Kidney capillary endothelial cell (primary cell): ENCODE measurements at regions not wholly inside any gene's neighbourhood (a gene's known extent, or its start where the extent isn't known, plus 50 kb on each side); places are given as distances from the start of the nearest gene placed in this dataset.
"Not testable (repeated sequence)": the region's sequence is repeated elsewhere in the genome, so short reads cannot be mapped to it uniquely, and the experiment has no call there.

Experiments used
- DNase-seq: peaks from one replicate; pipeline ENCODE4 v3.0.0-alpha.2; 2018; ENCODE audit warnings: low spot score

GRCh38 chr9:41075671-41076070 is 52.8 kb downstream of the FOXD4L6 start:
- not testable (repeated sequence) for DNase-seq

DNA sequence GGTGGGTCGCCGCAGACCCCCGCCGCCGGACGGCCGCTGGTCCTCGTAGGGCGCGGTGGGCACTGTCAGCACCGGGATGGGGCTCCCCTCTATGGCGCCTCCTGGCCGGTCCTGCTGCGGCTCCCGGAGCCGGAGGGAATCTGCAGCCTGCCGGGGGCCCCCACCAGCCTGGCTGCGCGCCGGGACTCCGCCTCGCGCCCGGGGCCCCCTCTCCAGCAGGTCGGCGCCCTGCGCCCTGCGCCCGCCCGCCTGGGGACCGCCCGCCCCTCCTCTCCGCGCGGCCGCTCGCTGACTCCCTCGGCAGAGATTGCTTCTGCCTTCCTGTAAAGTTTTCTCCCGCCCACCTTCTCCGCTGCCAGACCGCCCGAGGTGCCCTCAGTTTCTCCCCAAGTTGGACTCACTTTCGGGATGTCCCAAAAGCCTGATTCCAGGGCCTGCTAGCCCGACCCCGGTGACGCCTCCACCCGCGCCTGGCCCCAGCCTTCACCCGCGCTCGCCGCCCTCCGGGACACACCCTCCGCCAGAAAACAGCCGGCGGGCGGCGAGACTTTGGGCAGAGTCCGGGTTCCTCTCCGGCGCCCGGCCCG is 54.0 kb downstream of the FOXD4L6 start:
- DNase-seq, result peak; percentile 31

GRCh38 chr9:41073471-41074243 is 54.8 kb downstream of the FOXD4L6 start:
- not testable (repeated sequence) for DNase-seq

- not testable (repeated sequence) for DNase-seq
Observed at GRCh38 chr9:41064125-41064795, 64.2 kb downstream of the FOXD4L6 start.

DNA sequence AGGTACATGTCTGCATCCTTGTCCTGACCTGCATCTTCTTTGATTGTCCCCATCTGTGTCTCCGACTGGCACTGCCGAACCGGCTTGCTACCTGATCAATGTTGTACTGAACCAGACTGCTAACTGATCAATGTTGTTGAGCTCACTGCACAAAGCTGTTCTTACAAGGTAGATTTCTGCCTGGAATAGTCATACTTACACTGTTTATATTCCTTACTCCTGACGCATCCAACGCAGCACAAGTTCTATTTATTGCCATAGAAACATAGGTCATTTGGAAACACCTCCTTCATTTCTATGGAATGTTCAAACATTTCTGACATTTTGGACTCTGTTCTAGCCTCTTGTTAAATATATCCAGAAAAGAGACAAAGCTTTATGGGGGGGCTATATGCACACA is 65.2 kb downstream of the FOXD4L6 start:
- not testable (repeated sequence) for DNase-seq

GRCh38 chr9:41059603-41060002 is 68.9 kb downstream of the FOXD4L6 start:
- not testable (repeated sequence) for DNase-seq

GRCh38 chr9:41053666-41054363 is 74.7 kb downstream of the FOXD4L6 start:
- DNase-seq, result not testable (repeated sequence)

- not testable (repeated sequence) for DNase-seq
Observed at GRCh38 chr9:41048672-41049071, 79.8 kb downstream of the FOXD4L6 start.

GRCh38 chr9:41047792-41048191 is 80.7 kb downstream of the FOXD4L6 start:
- not testable (repeated sequence) for DNase-seq

GRCh38 chr9:41044930-41045329 is 83.6 kb downstream of the FOXD4L6 start:
- not testable (repeated sequence) for DNase-seq

DNA sequence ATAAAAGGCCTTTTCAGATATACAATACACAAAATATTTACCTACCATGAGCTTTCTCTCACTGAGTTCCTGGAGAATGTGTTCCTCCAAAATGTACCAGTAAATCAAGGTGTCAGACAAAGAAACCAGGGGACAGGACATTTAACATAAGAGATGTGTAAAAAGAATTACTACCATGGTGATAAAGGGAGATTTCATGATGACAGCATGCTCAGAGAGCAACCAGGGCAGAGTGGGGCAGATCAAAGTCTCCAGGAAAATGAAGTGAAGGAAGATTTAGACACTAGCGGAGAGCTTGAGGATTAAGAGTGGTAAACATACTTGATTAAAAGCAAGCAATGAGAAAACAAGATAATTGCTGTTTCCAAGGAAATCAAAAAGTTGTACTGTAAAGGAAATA is 85.0 kb downstream of the FOXD4L6 start:
- not testable (repeated sequence) for DNase-seq

DNA sequence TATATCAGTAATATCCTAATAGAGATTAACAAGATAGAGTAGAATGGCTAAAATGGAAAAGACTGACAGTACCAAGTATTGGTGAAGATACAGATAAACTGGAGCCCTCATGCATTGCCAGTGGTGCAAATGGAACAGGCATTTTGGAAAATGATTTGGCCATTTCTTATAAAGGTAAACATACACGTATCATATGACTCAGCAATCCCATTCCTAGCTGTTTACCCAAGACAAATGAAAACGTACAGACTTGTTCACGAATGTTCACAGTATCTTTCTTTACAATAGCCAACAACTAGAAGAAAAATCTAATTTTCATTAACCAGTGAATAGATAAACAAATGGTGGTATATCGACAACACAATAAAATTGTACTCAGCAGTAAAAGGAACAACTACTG is 86.4 kb downstream of the FOXD4L6 start:
- not testable (repeated sequence) for DNase-seq

DNA sequence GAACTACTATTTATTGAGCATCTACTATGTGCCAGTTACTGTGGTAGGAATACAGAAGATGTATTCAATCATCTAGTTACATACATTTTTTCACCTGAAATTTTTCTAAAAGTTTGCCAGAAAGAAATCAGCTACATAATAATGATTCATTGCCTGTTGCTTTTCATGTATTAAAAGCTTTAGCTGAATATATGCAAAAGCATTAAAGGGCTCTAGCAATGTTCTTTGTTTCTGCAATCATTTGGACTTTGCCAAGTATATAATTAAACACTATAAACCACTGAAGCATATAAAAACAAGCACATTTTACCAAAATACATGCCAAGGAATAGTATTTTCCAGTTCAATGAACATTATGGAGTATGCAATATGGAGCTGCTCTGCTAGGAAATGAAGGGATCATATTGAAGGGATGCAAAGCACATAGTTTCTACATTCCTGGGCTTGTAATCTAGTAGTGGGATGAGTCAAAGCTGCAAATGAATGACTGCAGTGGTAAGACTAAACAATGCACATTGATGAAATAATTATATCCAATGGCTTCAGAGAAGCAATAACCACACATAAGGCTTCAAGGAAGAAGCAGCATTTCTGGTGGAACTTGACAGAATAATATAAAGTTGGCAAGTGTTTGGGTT is 87.7 kb downstream of the FOXD4L6 start:
- DNase-seq, result not testable (repeated sequence)

DNA sequence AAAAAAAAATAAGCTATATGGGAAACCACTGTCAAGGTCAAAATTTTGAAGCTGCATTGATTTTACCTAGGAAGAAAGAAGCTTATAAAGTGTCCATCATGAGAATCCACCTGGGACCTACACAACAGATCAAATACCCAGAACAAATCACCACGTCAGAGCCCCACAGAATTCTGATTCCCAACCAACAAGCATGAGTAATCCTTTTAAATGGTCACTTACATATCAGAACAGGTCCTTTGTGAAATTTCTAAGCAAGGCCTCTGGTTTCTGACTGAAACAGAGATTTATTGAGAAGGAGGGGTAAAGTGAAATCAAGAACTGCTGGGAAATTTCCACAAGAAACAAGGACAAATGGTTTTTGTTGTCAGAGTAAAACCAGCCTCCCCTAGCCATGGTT is 93.2 kb downstream of the FOXD4L6 start:
- DNase-seq, result not testable (repeated sequence)

DNA sequence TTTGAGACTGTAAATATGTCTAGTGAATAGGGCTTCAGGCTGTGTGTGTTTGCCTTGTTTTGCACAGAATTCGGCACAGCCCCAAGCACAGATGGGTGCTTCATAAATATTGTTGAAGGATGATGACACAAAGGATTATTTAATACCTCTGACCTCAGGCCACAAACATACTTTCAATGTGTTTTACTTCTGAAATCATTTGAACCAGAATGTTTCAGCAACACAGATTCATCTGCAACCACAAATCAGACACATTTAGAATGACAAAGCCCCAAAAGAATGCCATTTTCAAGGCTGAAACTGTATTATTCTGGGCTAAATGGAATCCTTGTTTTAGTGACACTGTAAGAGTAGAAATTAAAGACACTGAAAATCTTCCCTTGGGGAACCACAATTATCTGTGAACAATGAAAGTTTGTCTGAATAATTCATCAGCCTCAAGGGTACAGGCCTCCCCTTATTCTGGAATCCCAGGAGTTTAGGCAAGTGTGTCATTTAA is 93.7 kb downstream of the FOXD4L6 start:
- not testable (repeated sequence) for DNase-seq

- not testable (repeated sequence) for DNase-seq
Observed at GRCh38 chr9:41033877-41034276, 94.6 kb downstream of the FOXD4L6 start.

GRCh38 chr9:41033360-41033759 is 95.1 kb downstream of the FOXD4L6 start:
- DNase-seq, result not testable (repeated sequence)

DNA sequence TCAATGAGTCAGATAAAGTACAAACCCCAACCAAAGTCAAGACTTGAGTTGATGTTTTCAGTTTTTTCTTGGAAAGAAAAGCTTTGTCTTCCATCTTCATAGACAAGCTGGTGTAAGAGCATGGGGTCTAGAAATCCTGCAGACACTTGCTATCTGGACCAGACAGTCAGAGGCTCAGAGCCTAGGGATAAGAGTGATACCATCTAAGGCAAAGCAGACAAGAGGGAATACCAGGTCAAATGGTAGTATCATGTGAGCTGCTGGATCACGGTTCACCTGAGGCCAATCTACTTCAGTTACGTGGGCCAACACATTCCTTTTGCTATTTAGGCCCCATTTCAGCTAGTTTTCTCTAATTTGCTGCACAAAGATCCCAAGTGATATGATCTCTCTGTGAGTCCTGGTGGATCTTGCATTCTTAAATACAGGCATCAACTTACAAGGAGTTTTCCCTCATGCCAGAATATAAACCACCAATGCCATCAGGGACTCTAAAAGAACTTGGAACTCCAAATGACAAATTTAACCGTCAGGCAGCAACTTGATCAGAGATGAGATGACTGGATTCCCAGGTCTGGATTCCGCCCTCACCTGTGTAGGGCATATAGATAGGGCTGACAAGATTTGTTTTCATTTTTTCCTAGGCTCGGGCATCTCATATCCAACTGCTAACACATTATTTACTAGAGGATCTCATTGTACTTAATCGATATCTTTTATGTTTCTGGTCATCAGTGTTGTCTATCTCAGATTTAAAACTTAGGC is 101.4 kb downstream of the FOXD4L6 start:
- not testable (repeated sequence) for DNase-seq

- DNase-seq, result not testable (repeated sequence)
Observed at GRCh38 chr9:41022365-41022764, 106.1 kb downstream of the FOXD4L6 start.

- DNase-seq, result not testable (repeated sequence)
Observed at GRCh38 chr9:41019858-41020562, 108.5 kb downstream of the FOXD4L6 start.
